ENCODE measurements at regions not wholly inside any gene's neighbourhood (a gene's known extent, or its start where the extent isn't known, plus 50 kb on each side); places are given as distances from the start of the nearest gene placed in this dataset.

DNA sequence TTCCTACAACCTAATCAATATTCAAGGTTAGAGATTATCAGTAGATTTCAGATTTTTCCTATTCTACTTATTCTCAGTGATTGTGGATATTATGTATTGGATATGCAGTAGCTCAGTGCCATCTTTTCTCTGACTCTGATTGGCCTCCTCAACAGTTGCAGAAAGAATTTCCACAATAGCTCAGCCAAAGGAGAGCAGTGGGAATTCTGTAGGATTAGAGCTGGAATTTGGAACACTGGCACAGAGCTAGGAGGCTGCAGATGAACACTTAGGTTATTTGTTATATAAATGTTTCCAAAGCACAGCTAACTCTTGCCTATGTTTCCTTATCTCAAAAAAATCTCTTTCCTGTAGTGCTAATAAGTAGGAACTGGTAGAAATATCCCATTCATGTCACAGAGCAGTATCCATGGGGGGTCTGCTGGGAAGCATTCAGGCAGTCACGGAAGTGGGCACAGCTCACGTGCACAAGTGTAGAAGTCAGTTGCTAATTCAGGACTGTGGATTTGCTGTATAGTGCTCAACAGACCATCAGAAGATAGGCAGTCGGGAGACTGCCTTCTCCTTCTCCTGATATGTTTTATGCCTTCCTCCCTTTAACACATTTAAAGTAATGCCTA is 116.2 kb upstream of the TMEM260 start:
- Histone ChIP-seq H3K79me2 (ENCODE audit: insufficient read depth, low read length) (no peaks in the 10 kb centered on the region), H3K27me3 (ENCODE audit: control insufficient read depth in 2 of 2, insufficient read depth in 2 of 2, low read length in 2 of 2) (peaks cover 0 to 4% of the 10 kb centered on the region in 2 donors), H3K9me3 (replicated peaks in 1 of 2; ENCODE audit: control insufficient read depth in 1 of 2, insufficient read depth in 1 of 2, low read length in 2 of 2) (no peaks in the 10 kb centered on the region), H2AFZ (ENCODE audit: insufficient read depth, low read depth, low read length, poor library complexity, severe bottlenecking) (no peak overlapping the region), H3K9ac (ENCODE audit: insufficient read depth, low read length, poor library complexity, severe bottlenecking) (no peak overlapping the region), H3K27ac (ENCODE audit: low read depth in 1 of 2, low read length in 2 of 2) (no peak overlapping the region), H3K4me2 (replicated peaks; ENCODE audit: extremely low read depth, low read length, poor library complexity, severe bottlenecking) (no peak overlapping the region), H3K4me1 (ENCODE audit: control insufficient read depth in 1 of 2, insufficient read depth in 2 of 2, low read length in 2 of 2) (no peaks in the 10 kb centered on the region), H4K20me1 (ENCODE audit: insufficient read depth, low read length) (no peaks in the 10 kb centered on the region), H3K36me3 (replicated peaks in 1 of 2; ENCODE audit: control insufficient read depth in 1 of 2, insufficient read depth in 2 of 2, low read length in 2 of 2) (no peaks in the 10 kb centered on the region), H3K4me3 (replicated peaks in 1 of 3; ENCODE audit: low read depth in 2 of 3, low read length in 3 of 3) (no peak overlapping the region)
- intact Hi-C loops (cut with micrococcal nuclease): no loop called here
- WGBS (ENCODE audit: insufficient coverage): no CpG with 5 or more reads among the region's 3 CpGs
- no peak overlapping the region for H3K27ac Mint-ChIP-seq
- H3K27me3 Mint-ChIP-seq (ENCODE audit: low read depth in 3 of 3): peaks cover 3 to 15% (median 7%) of the 10 kb centered on the region in 3 donors
- no peaks in the 10 kb centered on the region for H3K36me3 Mint-ChIP-seq
- H3K9me3 Mint-ChIP-seq: peaks cover 0 to 6% (median 2%) of the 10 kb centered on the region in 7 donors
- H3K4me1 Mint-ChIP-seq: no peaks in the 10 kb centered on the region
- H3K4me3 Mint-ChIP-seq: no peak overlapping the region
- no peak for TF ChIP-seq CTCF (IDR thresholded peaks at IDR 0.05)
- DNase-seq: no peak

- Histone ChIP-seq H3K36me3 (replicated peaks in 1 of 2; ENCODE audit: control insufficient read depth in 1 of 2, insufficient read depth in 2 of 2, low read length in 2 of 2) (no peaks in the 10 kb centered on the region), H3K9ac (ENCODE audit: insufficient read depth, low read length, poor library complexity, severe bottlenecking) (no peak overlapping the region), H3K27ac (ENCODE audit: low read depth in 1 of 2, low read length in 2 of 2) (no peak overlapping the region), H2AFZ (ENCODE audit: insufficient read depth, low read depth, low read length, poor library complexity, severe bottlenecking) (no peak overlapping the region), H3K4me2 (replicated peaks; ENCODE audit: extremely low read depth, low read length, poor library complexity, severe bottlenecking) (no peak overlapping the region), H3K79me2 (ENCODE audit: insufficient read depth, low read length) (no peaks in the 10 kb centered on the region), H3K9me3 (replicated peaks in 1 of 2; ENCODE audit: control insufficient read depth in 1 of 2, insufficient read depth in 1 of 2, low read length in 2 of 2) (no peaks in the 10 kb centered on the region), H3K27me3 (ENCODE audit: control insufficient read depth in 2 of 2, insufficient read depth in 2 of 2, low read length in 2 of 2) (no peaks in the 10 kb centered on the region), H3K4me1 (ENCODE audit: control insufficient read depth in 1 of 2, insufficient read depth in 2 of 2, low read length in 2 of 2) (no peaks in the 10 kb centered on the region), H4K20me1 (ENCODE audit: insufficient read depth, low read length) (no peaks in the 10 kb centered on the region), H3K4me3 (replicated peaks in 1 of 3; ENCODE audit: low read depth in 2 of 3, low read length in 3 of 3) (no peak overlapping the region)
- H3K4me3 Mint-ChIP-seq: no peak overlapping the region
- no peaks in the 10 kb centered on the region for H3K36me3 Mint-ChIP-seq
- H3K9me3 Mint-ChIP-seq: no peaks in the 10 kb centered on the region
- no peaks in the 10 kb centered on the region for H3K4me1 Mint-ChIP-seq
- TF ChIP-seq CTCF (IDR thresholded peaks at IDR 0.05): no peak
- H3K27ac Mint-ChIP-seq: no peak overlapping the region
- WGBS (ENCODE audit: insufficient coverage): 98% methylated on average over 8 of the region's 8 CpGs
- no peak for DNase-seq
- peaks cover 0 to 11% (median 2%) of the 10 kb centered on the region in 3 donors for H3K27me3 Mint-ChIP-seq (ENCODE audit: low read depth in 3 of 3)
- intact Hi-C loops (cut with micrococcal nuclease): loop anchor here (5.0 to 10.0 kb wide), 2 partner anchors 736 to 1024 kb away; no protein-coding TSS in a partner anchor
These were observed 108.5 kb upstream of the TMEM260 start for GRCh38 chr14:56471056-56471455.

All from CD14-positive monocyte (primary cell).